CD14-positive monocyte (primary cell): ENCODE measurements at regions not wholly inside any gene's neighbourhood (a gene's known extent, or its start where the extent isn't known, plus 50 kb on each side); places are given as distances from the start of the nearest gene placed in this dataset.

Experiments
- DNase-seq, 3 donors: peaks; one replicate each; pipeline ENCODE4 v3.0.0-alpha.2; 2011 to 2022
- H2AFZ ChIP-seq: 2 replicates; pipeline ENCODE4 v1.6.0; 2012; ENCODE audit warnings: mild to moderate bottlenecking, low read depth, low read length, inconsistent platforms; ENCODE audit not compliant: insufficient read depth, poor library complexity, severe bottlenecking
- H3K27ac ChIP-seq, 2 donors: 1 replicate in 1 of 2; 2 replicates in 1 of 2; pipeline ENCODE4 v1.5.1; 2012 to 2013; ENCODE audit warnings: low read length in 2 of 2, control low read depth in 1 of 2, inconsistent platforms in 1 of 2, low read depth in 1 of 2, mild to moderate bottlenecking in 1 of 2
- H3K27me3 ChIP-seq, 2 donors: one replicate each; pipeline versions ENCODE4 v1.6.0 to v1.6.1; 2011 to 2013; ENCODE audit warnings: low read length in 2 of 2; ENCODE audit not compliant: control insufficient read depth in 2 of 2, insufficient read depth in 2 of 2
- H3K36me3 ChIP-seq, 2 donors: replicated peaks in 1 of 2; 1 replicate in 1 of 2; 2 replicates in 1 of 2; pipeline versions ENCODE4 v1.5.1 to v1.6.1; 2012 to 2013; ENCODE audit warnings: low read length in 2 of 2, control low read depth in 1 of 2, inconsistent platforms in 1 of 2, mild to moderate bottlenecking in 1 of 2; ENCODE audit not compliant: insufficient read depth in 2 of 2, control insufficient read depth in 1 of 2
- H3K4me1 ChIP-seq, 2 donors: 1 replicate in 1 of 2; 2 replicates in 1 of 2; pipeline versions ENCODE4 v1.5.1 to v1.6.1; 2012 to 2013; ENCODE audit warnings: low read length in 2 of 2, control low read depth in 1 of 2, inconsistent platforms in 1 of 2, mild to moderate bottlenecking in 1 of 2, moderate library complexity in 1 of 2; ENCODE audit not compliant: insufficient read depth in 2 of 2, control insufficient read depth in 1 of 2
- H3K4me2 ChIP-seq: replicated peaks from 2 replicates; pipeline ENCODE3; 2012; ENCODE audit warnings: low read length, moderate library complexity, mild to moderate bottlenecking; ENCODE audit not compliant: poor library complexity, severe bottlenecking; ENCODE audit errors: extremely low read depth
- H3K4me3 ChIP-seq, 3 experiments: fragments of 200-600 bp in 1 of 3; sonication (generic) in 1 of 3; replicated peaks in 1 of 3; 1 replicate in 2 of 3; 2 replicates in 1 of 3; pipeline ENCODE4 v1.5.1; 2011 to 2013; ENCODE audit warnings: low read length in 3 of 3, mild to moderate bottlenecking in 3 of 3, control low read depth in 2 of 3, low read depth in 2 of 3, inconsistent platforms in 1 of 3, moderate library complexity in 1 of 3
- H3K79me2 ChIP-seq: 2 replicates; pipeline ENCODE4 v1.6.0; 2012; ENCODE audit warnings: mild to moderate bottlenecking, control low read depth, inconsistent platforms, low read length, moderate library complexity; ENCODE audit not compliant: insufficient read depth
- H3K9ac ChIP-seq: 2 replicates; pipeline ENCODE4 v1.6.0; 2017; ENCODE audit warnings: low read length, mild to moderate bottlenecking; ENCODE audit not compliant: insufficient read depth, poor library complexity, severe bottlenecking
- H3K9me3 ChIP-seq, 2 donors: replicated peaks in 1 of 2; 1 replicate in 1 of 2; 2 replicates in 1 of 2; pipeline versions ENCODE4 v1.5.1 to v1.6.1; 2012 to 2013; ENCODE audit warnings: low read length in 2 of 2, control low read depth in 1 of 2; ENCODE audit not compliant: control insufficient read depth in 1 of 2, insufficient read depth in 1 of 2
- H4K20me1 ChIP-seq: 2 replicates; pipeline ENCODE4 v1.6.0; 2012; ENCODE audit warnings: mild to moderate bottlenecking, low read length, control low read depth, moderate library complexity; ENCODE audit not compliant: insufficient read depth
- H3K27ac Mint-ChIP-seq, 7 donors: one replicate each; pipeline ENCODE4 v1.8.0; 2020; ENCODE audit warnings: mild to moderate bottlenecking in 7 of 7, mixed read lengths in 7 of 7, moderate library complexity in 6 of 7, inconsistent platforms in 2 of 7
- H3K27me3 Mint-ChIP-seq, 3 donors: one replicate each; pipeline ENCODE4 v1.8.0; 2021 to 2022; ENCODE audit warnings: low read depth in 3 of 3, mild to moderate bottlenecking in 3 of 3, mixed read lengths in 3 of 3, moderate library complexity in 3 of 3, inconsistent platforms in 1 of 3
- H3K36me3 Mint-ChIP-seq, 2 donors: one replicate each; pipeline ENCODE4 v1.8.0; 2020; ENCODE audit warnings: mixed read lengths in 2 of 2, inconsistent platforms in 1 of 2, mild to moderate bottlenecking in 1 of 2
- H3K4me1 Mint-ChIP-seq: one replicate; pipeline ENCODE4 v1.8.0; 2020; ENCODE audit warnings: mild to moderate bottlenecking, mixed read lengths
- H3K4me3 Mint-ChIP-seq, 2 donors: one replicate each; pipeline ENCODE4 v1.8.0; 2020; ENCODE audit warnings: mild to moderate bottlenecking in 2 of 2, mixed read lengths in 2 of 2, moderate library complexity in 1 of 2
- H3K9me3 Mint-ChIP-seq, 7 donors: one replicate each; pipeline ENCODE4 v1.8.0; 2020 to 2022; ENCODE audit warnings: mixed read lengths in 7 of 7, mild to moderate bottlenecking in 6 of 7, moderate library complexity in 6 of 7, inconsistent platforms in 2 of 7
- WGBS: methylation state at CpG from one replicate; pipeline ENCODE4 v1.1.5; 2013; ENCODE audit warnings: missing lambda C conversion rate; ENCODE audit not compliant: insufficient coverage; 5-methylcytosine and 5-hydroxymethylcytosine counted together
- intact Hi-C, 2 donors: fragments of 100-400 bp; cut with micrococcal nuclease; formaldehyde crosslinking; loops; one replicate each; pipeline versions ENCODE4 v1.15.0 to v1.15.1; 2023
- TF ChIP-seq, protein P1 (sequence below): fragments of 200-600 bp; IDR thresholded peaks from one replicate; pipeline ENCODE4 v1.8.0; 2022; ENCODE audit warnings: antibody characterized with exemption, mild to moderate bottlenecking

DNA sequence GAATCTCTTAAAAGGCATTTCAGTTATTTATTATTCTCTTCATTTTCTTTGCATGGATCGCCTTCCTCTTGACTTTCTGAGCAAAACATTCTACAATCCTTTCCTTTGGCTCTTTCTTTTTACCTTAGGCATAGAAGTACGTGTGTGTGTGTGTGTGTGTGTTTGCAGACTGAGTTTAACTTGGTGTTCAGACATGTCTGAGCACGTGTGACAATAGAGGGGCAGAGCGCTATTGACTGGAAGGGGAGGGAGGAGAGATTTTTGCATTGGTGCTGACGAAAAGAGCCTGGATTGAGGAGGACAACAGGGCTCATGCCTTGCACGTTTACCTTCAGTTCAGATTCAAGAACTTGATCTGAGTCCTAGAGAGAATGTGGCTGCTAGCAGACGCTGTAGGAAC is 129.8 kb downstream of the SEC23IP start:
- H2AFZ ChIP-seq: no peak overlapping the region
- DNase-seq: no peak
- H3K4me3 ChIP-seq: no peak overlapping the region
- TF ChIP-seq, protein P1, sequence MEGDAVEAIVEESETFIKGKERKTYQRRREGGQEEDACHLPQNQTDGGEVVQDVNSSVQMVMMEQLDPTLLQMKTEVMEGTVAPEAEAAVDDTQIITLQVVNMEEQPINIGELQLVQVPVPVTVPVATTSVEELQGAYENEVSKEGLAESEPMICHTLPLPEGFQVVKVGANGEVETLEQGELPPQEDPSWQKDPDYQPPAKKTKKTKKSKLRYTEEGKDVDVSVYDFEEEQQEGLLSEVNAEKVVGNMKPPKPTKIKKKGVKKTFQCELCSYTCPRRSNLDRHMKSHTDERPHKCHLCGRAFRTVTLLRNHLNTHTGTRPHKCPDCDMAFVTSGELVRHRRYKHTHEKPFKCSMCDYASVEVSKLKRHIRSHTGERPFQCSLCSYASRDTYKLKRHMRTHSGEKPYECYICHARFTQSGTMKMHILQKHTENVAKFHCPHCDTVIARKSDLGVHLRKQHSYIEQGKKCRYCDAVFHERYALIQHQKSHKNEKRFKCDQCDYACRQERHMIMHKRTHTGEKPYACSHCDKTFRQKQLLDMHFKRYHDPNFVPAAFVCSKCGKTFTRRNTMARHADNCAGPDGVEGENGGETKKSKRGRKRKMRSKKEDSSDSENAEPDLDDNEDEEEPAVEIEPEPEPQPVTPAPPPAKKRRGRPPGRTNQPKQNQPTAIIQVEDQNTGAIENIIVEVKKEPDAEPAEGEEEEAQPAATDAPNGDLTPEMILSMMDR: no peak
- no peaks in the 10 kb centered on the region for H4K20me1 ChIP-seq
- H3K27ac Mint-ChIP-seq: peak overlapping the region in 1 of 7 donors; percentile 57
- H3K79me2 ChIP-seq: no peaks in the 10 kb centered on the region
- no peaks in the 10 kb centered on the region for H3K36me3 ChIP-seq
- intact Hi-C loops: no loop called here
- H3K4me2 ChIP-seq: no peak overlapping the region
- no peak overlapping the region for H3K9ac ChIP-seq
- H3K27me3 Mint-ChIP-seq: peaks cover 4 to 6% (median 6%) of the 10 kb centered on the region in 3 donors
- no peak overlapping the region for H3K27ac ChIP-seq
- peaks cover 0 to 7% (median 2%) of the 10 kb centered on the region in 7 donors for H3K9me3 Mint-ChIP-seq
- H3K4me1 Mint-ChIP-seq: no peaks in the 10 kb centered on the region
- 69% methylated on average over 6 of the region's 7 CpGs for WGBS
- H3K9me3 ChIP-seq: no peaks in the 10 kb centered on the region
- no peaks in the 10 kb centered on the region for H3K36me3 Mint-ChIP-seq
- H3K4me1 ChIP-seq: no peaks in the 10 kb centered on the region
- no peak overlapping the region for H3K4me3 Mint-ChIP-seq
- H3K27me3 ChIP-seq: no peaks in the 10 kb centered on the region

DNA sequence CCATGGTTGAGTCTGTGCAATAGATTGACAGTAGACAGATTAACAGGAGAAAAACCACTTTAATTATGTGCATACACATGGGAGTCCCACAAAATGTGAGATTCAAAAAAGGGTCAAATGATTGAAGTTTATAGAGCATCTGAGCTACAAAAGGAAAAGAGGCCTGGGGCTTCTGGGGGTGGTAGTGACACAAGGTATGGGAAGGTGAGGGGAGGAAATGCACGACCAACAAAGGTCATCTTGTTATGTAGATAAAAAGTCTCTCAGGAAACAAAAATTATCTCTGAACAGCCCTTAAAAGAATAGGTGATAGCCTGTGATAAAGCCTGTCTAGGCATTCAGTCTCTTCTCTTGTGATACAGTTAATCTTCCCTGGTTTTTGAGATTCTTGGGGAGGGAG is 141.7 kb downstream of the SEC23IP start:
- Histone ChIP-seq H3K79me2 (no peaks in the 10 kb centered on the region), H3K36me3 (no peaks in the 10 kb centered on the region), H3K27ac (no peak overlapping the region), H3K4me2 (no peak overlapping the region), H3K4me1 (peaks cover 0 to under 1% of the 10 kb centered on the region in 2 donors), H3K4me3 (no peak overlapping the region), H3K9me3 (no peaks in the 10 kb centered on the region), H3K9ac (no peak overlapping the region), H4K20me1 (no peaks in the 10 kb centered on the region), H2AFZ (no peak overlapping the region), H3K27me3 (no peaks in the 10 kb centered on the region)
- WGBS: no CpG with 5 or more reads among the region's 1 CpG
- TF ChIP-seq, protein P1: no peak
- intact Hi-C loops: no loop called here
- no peaks in the 10 kb centered on the region for H3K4me1 Mint-ChIP-seq
- H3K27me3 Mint-ChIP-seq: peaks cover 0 to 7% (median 4%) of the 10 kb centered on the region in 3 donors
- peak overlapping the region in 1 of 7 donors; percentile 75 for H3K27ac Mint-ChIP-seq
- no peak overlapping the region for H3K4me3 Mint-ChIP-seq
- H3K36me3 Mint-ChIP-seq: no peaks in the 10 kb centered on the region
- peaks cover 0 to 6% (median 2%) of the 10 kb centered on the region in 7 donors for H3K9me3 Mint-ChIP-seq
- no peak for DNase-seq
